Lung microvascular endothelial cell (primary cell): ENCODE measurements at regions not wholly inside any gene's neighbourhood (a gene's known extent, or its start where the extent isn't known, plus 50 kb on each side); places are given as distances from the start of the nearest gene placed in this dataset.

Experiments
- DNase-seq, 2 donors: peaks; one replicate each; pipeline versions ENCODE4 v3.0.0 to v3.0.0-alpha.2; 2010; ENCODE audit warnings: low read depth in 2 of 2

- no peak for DNase-seq
Measured at GRCh38 chr5:96284727-96285389, 148.2 kb downstream of the PCSK1 start.

DNA sequence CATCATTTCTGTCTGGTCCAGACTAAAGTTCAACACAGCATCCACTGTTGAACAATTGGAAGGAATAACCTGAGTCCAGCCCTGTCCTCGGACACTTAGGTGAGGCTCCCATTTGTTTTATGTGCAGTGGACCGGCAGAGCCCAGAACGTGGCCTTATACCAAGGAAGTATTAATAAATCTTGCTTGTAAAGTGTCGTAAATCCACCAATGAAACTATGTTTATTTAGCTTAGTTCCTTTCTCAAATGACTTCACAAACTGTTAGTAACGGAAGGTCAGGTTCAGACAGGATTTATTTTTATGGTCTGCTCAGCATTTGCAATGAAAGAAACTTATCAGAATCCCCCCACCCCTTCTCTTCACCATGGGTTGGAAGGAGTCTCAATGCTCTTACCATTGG lies 149.5 kb downstream of the PCSK1 start:
- no peak for DNase-seq

GRCh38 chr5:96282020-96282419 lies 151.0 kb downstream of the PCSK1 start:
- no peak for DNase-seq

- DNase-seq: no peak
Measured at GRCh38 chr5:96280946-96281393, 152.1 kb downstream of the PCSK1 start.

GRCh38 chr5:96279801-96280542 lies 153.1 kb downstream of the PCSK1 start:
- DNase-seq: peak in 1 of 2 donors; percentile 59

GRCh38 chr5:96278981-96279380 lies 154.1 kb downstream of the PCSK1 start:
- no peak for DNase-seq

- DNase-seq: no peak
Measured at GRCh38 chr5:96275051-96275450, 158.0 kb downstream of the PCSK1 start.

DNA sequence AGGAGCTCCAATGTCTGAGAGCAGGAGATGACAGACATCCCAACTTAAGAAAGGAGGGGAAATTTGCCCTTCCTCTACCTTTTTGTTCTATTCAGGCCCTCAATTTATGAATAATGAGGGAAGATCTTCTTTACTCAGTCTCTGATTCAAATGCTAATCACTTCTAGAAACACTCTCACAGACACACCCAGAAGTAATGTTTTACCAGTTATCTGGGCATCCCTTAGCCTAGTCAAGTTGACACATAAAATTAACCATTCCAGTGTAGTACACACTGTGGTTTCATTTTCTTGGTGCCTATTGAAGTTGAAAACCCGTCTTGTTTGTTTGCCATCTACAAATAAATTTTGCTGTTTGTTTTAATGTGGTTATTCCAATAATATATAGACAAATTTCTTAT lies 167.6 kb downstream of the PCSK1 start:
- no peak for DNase-seq

- DNase-seq: no peak
Measured at GRCh38 chr5:96264047-96264446, 169.0 kb downstream of the PCSK1 start.

DNA sequence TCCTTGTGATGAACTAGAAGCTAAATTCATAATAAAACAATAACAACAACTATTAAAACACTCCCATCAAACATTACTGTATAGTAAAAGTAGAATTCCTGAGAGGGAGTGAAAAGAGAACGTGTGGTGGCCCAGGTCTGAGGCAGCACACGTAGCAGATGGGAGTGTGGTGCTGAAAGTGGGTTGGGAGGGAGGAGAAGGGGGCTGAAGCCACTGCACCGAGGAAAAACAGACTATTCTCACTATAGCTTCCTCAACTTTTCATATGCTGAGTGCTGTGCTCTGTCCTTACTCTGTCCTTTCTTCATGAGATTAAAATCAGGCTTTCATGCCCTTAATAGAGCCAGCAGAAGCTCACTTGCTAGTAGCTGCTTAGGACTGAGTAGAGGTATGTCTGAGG lies 170.9 kb downstream of the PCSK1 start:
- DNase-seq: no peak

DNA sequence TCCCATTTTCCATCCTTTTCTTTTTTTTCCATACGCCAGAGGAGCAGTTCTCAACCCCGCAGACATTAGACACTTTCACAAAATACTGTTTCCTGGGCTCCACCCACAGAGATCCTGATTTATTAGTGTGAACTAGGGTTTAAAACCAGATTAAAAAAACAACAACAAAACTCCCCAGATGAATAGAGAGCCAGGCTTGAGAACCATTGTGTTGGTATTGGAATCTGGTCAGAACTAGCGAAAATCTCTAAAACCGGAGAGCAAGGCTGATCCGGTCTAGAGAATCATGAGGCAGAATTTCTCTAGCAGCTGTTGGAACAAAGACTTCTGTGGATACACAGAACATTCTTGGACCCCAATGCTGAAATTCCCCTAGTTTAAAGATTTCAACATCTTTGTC lies 173.0 kb downstream of the PCSK1 start:
- no peak for DNase-seq

DNA sequence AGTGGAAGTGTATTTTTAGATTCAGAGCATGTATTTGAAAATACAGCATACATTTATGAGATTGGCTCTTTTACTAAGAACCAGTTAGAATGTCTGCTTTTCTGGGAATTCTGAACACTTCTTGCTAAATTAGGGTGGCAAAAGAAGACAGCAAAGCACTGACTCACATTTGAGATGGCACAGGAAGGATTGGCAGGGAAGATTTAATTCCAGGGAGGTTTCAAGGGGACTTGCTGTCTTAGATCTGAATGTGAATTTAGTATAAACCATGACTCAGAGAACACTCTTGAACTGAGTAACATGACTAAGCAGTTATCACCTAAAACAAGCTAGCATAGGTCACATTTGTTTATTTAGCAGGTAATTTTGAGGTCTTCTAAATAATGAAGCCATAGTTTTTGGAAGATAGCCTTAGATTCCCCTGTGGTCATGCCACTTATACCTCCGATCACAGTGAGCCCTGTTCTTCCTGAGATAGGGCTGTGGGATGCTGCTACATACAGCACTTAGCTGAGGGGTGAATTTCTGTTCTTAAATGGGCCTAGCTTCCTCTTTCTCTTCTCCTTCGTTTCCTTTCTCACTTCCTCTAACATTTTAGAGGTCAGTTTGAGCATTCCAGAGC lies 173.8 kb downstream of the PCSK1 start:
- DNase-seq: peak in 1 of 2 donors; percentile 57

GRCh38 chr5:96258692-96259091 lies 174.4 kb downstream of the PCSK1 start:
- DNase-seq: no peak

GRCh38 chr5:96257904-96258303 lies 175.1 kb downstream of the PCSK1 start:
- DNase-seq: peak in 1 of 2 donors; percentile 6

DNA sequence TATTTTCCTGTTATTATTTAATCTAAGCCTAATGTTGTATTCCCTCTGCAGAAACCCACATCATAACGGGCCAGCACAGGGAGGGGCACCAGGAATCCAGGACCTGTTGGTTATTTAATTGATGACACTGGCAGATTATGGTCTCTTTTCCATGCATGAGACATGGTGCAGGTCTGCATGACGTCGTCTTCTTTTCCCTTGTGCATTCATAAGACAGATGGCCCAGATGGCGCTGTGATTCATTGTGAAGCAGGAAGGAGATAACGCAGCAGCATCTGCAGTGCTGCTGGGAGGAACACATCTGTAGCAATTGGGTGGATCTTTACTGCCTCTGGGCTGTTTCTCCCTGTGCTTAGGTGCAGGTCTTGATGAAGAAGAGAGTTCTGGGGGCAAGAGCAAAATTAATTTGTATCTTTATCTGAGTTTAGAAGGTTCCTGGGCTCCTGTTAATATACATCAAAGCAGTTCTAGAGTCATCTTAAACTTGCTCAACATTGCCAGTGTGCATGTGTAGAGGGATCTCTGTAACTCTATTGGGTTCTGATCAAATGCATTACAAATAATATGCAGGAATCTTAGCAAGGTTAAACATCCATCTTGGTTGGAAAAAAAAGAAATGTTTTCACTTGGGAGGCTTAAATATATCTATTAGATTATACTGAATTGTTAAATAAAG lies 176.1 kb downstream of the PCSK1 start:
- peak in 1 of 2 donors; percentile 91 for DNase-seq

DNA sequence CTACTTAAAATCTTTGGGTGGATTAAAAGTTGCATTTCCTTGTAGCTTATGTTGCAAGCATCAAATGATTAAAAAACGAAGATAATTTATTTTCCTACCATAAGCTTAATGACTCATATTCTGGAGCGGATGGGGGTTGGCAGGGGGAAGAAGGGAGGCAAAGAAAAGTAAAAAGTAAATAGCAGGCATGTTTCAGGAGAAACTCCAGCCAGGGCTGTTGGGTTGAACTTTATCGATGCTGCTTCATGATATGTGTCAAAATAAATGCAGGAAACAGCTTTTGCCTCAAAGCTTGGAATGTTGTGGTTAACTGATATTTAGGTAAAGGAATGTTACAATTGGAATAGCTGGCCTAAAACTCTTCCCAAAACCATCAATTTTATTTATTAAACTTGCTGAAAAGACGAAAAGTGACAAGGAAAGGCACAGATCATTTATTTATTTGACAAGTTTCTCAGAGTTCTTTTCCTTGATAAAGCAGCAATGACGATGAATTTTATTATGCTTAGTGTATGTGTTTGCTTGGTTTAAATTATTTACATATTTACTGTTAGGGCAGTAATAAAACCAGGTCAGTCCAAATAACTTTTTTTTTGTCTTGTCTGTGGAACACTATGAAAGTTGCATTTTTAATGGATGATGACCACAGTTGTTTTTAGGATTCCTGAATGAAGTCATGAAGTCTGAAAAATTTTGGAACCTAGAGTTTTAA lies 177.9 kb downstream of the PCSK1 start:
- DNase-seq: peak; percentile 7 to 83

DNA sequence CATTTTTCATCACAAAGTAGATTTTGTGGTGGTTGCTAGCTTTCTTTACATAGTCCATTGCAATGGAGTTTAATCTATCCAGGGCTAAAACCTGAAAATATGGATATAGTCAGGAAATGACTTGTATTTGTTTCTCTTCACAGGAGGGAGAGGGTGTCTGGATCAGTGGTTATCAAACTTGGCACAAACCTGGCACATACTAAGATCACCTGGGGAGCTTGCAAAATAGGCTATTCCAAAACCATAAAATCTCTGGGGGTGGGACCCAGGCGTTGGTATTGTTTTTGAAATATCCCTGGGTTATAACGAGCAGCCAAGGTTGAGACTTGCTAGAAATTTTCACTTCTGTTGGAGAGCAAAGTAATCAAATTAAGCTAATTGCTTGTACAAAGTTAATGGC lies 179.9 kb downstream of the PCSK1 start:
- no peak for DNase-seq

- DNase-seq: peak in 1 of 2 donors; percentile 41
Measured at GRCh38 chr5:96252596-96252995, 180.5 kb downstream of the PCSK1 start.

DNA sequence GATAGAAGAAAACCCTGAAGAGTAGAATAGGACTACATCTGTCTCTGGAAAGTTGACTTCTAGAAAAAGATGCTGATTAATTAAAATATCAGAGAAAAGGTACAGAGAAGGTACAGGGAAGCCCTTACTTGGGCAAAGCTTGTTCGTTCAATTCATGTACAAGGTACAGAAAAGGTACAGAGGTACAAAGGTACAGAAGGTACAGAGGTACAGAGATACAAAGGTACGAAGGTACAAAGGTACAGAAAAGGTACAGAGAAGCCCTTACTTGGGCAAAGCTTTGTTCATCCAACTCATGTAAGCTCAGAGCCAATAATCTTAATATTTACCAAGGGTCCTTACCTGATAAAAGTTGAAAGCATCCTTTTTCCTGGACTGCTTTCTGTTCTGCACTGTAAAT lies 182.3 kb downstream of the PCSK1 start:
- no peak for DNase-seq

DNA sequence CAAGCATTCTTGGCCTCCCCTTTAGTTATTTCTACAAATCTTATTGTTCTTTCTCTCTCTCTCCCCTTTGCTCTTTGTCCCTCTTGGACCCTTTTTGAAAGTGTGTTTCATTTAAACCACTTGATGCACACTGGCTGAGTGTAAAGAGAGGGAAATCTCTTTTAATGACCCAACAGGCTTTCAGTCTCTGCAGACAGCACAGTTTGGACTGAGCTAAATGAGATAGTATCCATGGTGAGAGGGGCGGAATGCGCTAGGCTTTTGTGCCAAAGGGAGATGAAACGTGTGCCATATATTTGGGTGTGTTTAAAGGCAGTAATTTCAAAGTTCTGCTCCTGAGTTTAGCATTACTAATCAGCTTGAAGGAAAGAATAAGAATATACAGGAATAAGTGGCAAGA lies 184.9 kb downstream of the PCSK1 start:
- no peak for DNase-seq

GRCh38 chr5:96247708-96248107 lies 185.3 kb downstream of the PCSK1 start:
- no peak for DNase-seq
